Endothelial cell of umbilical vein (primary cell): ENCODE measurements at regions not wholly inside any gene's neighbourhood (a gene's known extent, or its start where the extent isn't known, plus 50 kb on each side); places are given as distances from the start of the nearest gene placed in this dataset.
"Not testable (repeated sequence)": the region's sequence is repeated elsewhere in the genome, so short reads cannot be mapped to it uniquely, and the experiment has no call there.

Experiments
- BruUV-seq: library from RNA; stranded (reverse); fragments of 400-500 nt; replicated peaks from 2 replicates; lab custom pipeline; 2021; lab: Mats Ljungman, UMichigan
- CTCF ChIA-PET: fragments of 300-600, 350-600 bp; sonication (Branson Sonifier 250); formaldehyde crosslinking; loops from one replicate; lab custom pipeline; 2021; ENCODE audit warnings: antibody characterized with exemption, inconsistent platforms; lab: Charles Lee
- POLR2A ChIA-PET: fragments of 300-600, 350-600 bp; sonication (Branson Sonifier 250); formaldehyde crosslinking; loops from one replicate; lab custom pipeline; 2021; ENCODE audit warnings: antibody characterized with exemption, inconsistent platforms; lab: Charles Lee
- DNase-seq: peaks from one replicate; pipeline ENCODE4 v3.0.0-alpha.2; 2011; ENCODE audit warnings: low read depth, low spot score
- FAIRE-seq: peaks from 2 replicates; lab custom pipeline; 2011; peaks lifted over from hg19 to GRCh38; lab: Jason Lieb, UNC
- H2AFZ ChIP-seq: 2 replicates; pipeline ENCODE4 v1.6.0; 2012; ENCODE audit warnings: low read depth, low read length, control low read depth, inconsistent platforms
- H3K27ac ChIP-seq: 2 replicates; pipeline ENCODE4 v1.5.1; 2011; ENCODE audit warnings: low read depth, mild to moderate bottlenecking, control low read depth, low read length, moderate library complexity; ENCODE audit not compliant: insufficient read depth
- H3K27me3 ChIP-seq, 2 experiments: 2 replicates each; pipeline versions ENCODE4 v1.6.0 to v1.6.1; 2011; ENCODE audit warnings: low read length in 2 of 2, mixed read lengths in 1 of 2; ENCODE audit not compliant: control insufficient read depth in 2 of 2, insufficient read depth in 2 of 2
- H3K36me3 ChIP-seq, 2 experiments: 2 replicates in 1 of 2; 3 replicates in 1 of 2; pipeline ENCODE4 v1.5.1; 2011; ENCODE audit warnings: low read length in 2 of 2, mild to moderate bottlenecking in 1 of 2, moderate library complexity in 1 of 2; ENCODE audit not compliant: control insufficient read depth in 2 of 2, insufficient read depth in 2 of 2; ENCODE audit errors: extremely low read depth in 1 of 2
- H3K4me1 ChIP-seq: 3 replicates; pipeline ENCODE4 v1.5.1; 2011; ENCODE audit warnings: mild to moderate bottlenecking, low read length; ENCODE audit not compliant: control insufficient read depth, insufficient read depth; ENCODE audit errors: extremely low read depth
- H3K4me2 ChIP-seq: 2 replicates; pipeline ENCODE4 v1.6.1; 2011; ENCODE audit warnings: low read length, control low read depth, mixed read lengths; ENCODE audit not compliant: insufficient read depth
- H3K4me3 ChIP-seq, 3 experiments: fragments of 200-600 bp in 1 of 3; sonication (generic), shearing (Covaris generic) in 1 of 3; replicated peaks in 1 of 3; 2 replicates each; pipeline ENCODE4 v1.5.1; 2011 to 2016; ENCODE audit warnings: control low read depth in 3 of 3, low read length in 3 of 3, mild to moderate bottlenecking in 2 of 3, inconsistent platforms in 1 of 3, low read depth in 1 of 3, moderate library complexity in 1 of 3; ENCODE audit not compliant: insufficient read depth in 1 of 3
- H3K79me2 ChIP-seq: 2 replicates; pipeline ENCODE4 v1.6.0; 2012; ENCODE audit warnings: low read length, inconsistent platforms; ENCODE audit not compliant: control insufficient read depth, insufficient read depth
- H3K9ac ChIP-seq: replicated peaks from 2 replicates; pipeline ENCODE3; 2011; ENCODE audit warnings: low read length, control low read depth; ENCODE audit not compliant: insufficient read depth; ENCODE audit errors: extremely low read depth
- H3K9me1 ChIP-seq: replicated peaks from 3 replicates; pipeline ENCODE4 v1.6.0; 2011; ENCODE audit warnings: mild to moderate bottlenecking, low read length; ENCODE audit not compliant: control insufficient read depth, insufficient read depth; ENCODE audit errors: extremely low read depth
- H3K9me3 ChIP-seq: replicated peaks from 2 replicates; pipeline ENCODE4 v1.5.1; 2012; ENCODE audit warnings: low read length, inconsistent platforms; ENCODE audit not compliant: control insufficient read depth, insufficient read depth
- H4K20me1 ChIP-seq: replicated peaks from 2 replicates; pipeline ENCODE3; 2011; ENCODE audit warnings: mild to moderate bottlenecking, low read length; ENCODE audit not compliant: control insufficient read depth, insufficient read depth; ENCODE audit errors: extremely low read depth
- EZH2 ChIP-seq: IDR thresholded peaks from 2 replicates; pipeline ENCODE4 v1.6.1; 2012; ENCODE audit warnings: borderline replicate concordance, low read depth, mild to moderate bottlenecking, moderate library complexity, low read length, inconsistent platforms; ENCODE audit not compliant: severe bottlenecking
- FOS ChIP-seq: IDR thresholded peaks from 2 replicates; pipeline ENCODE4 v1.6.1; 2011; ENCODE audit warnings: mild to moderate bottlenecking, low read length, moderate library complexity, borderline replicate concordance; ENCODE audit not compliant: insufficient read depth
- GATA2 ChIP-seq: IDR thresholded peaks from 2 replicates; pipeline ENCODE4 v1.7.0; 2011; ENCODE audit warnings: low read depth, mild to moderate bottlenecking, moderate library complexity, mixed read lengths, low read length; ENCODE audit not compliant: insufficient read length, insufficient read depth
- JUN ChIP-seq: IDR thresholded peaks from 2 replicates; pipeline ENCODE4 v1.6.1; 2011; ENCODE audit warnings: borderline replicate concordance, low read depth; ENCODE audit not compliant: insufficient read length, insufficient read depth
- MYC ChIP-seq: IDR thresholded peaks from one replicate; pipeline ENCODE4 v1.6.1; 2011; ENCODE audit warnings: mild to moderate bottlenecking, low read depth, low read length
- POLR2A ChIP-seq: IDR thresholded peaks from 2 replicates; pipeline ENCODE4 v1.6.1; 2012; ENCODE audit warnings: low read depth, mild to moderate bottlenecking, control low read depth, low read length
- POLR2AphosphoS5 ChIP-seq: IDR thresholded peaks from 2 replicates; pipeline ENCODE4 v1.6.1; 2012; ENCODE audit warnings: low read depth, mild to moderate bottlenecking, control low read depth, low read length, moderate library complexity; ENCODE audit not compliant: insufficient read depth
- dilution Hi-C: fragments of 300-500 bp; cut with MboI; formaldehyde crosslinking; loops from one replicate; pipeline ENCODE4 v1.15.0; 2019; ENCODE audit warnings: low sequenced_read_pairs; ENCODE audit not compliant: extremely low pct_ligation_motif_present
- intact Hi-C: fragments of 100-400 bp; cut with micrococcal nuclease; formaldehyde crosslinking; loops from one replicate; pipeline ENCODE4 v1.10.0; 2022
- TF ChIP-seq, protein P1 (sequence below), 2 donors: IDR thresholded peaks; 1 replicate in 1 of 2; 2 replicates in 1 of 2; pipeline ENCODE4 v1.5.1; 2011; ENCODE audit warnings: low read length in 2 of 2, mild to moderate bottlenecking in 2 of 2, moderate library complexity in 2 of 2, control low read depth in 1 of 2, inconsistent platforms in 1 of 2, low read depth in 1 of 2; ENCODE audit not compliant: insufficient read depth in 1 of 2; ENCODE audit errors: extremely low read depth in 1 of 2
- TF ChIP-seq, protein P2 (sequence below): IDR thresholded peaks from 2 replicates; pipeline ENCODE4 v1.6.1; 2011; ENCODE audit not compliant: insufficient read depth, insufficient read length

DNA sequence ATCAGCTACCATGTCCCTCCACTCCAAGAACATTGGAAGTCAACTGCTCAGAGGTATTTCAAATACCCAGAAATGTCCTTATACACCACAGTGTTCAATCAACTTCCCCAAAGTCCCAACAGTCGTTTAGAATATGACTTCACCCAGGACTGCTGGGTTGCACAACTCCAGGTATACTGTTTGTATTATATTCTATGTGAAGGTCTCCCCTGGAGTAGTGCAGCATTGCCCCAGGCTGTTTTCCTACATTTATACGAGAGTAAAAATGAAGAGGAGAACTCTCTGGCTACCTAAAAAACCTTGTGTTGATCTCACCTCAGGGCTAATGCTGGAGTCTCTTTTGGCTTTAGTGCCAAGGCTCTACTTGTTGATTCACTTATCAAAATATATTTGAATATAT is 183.6 kb upstream of the MAP3K1 start:
- H3K79me2 ChIP-seq = no peaks in the 10 kb centered on the region
- no peaks in the 10 kb centered on the region for H3K36me3 ChIP-seq
- DNase-seq (no peak), FAIRE-seq (no peak)
- no peaks in the 10 kb centered on the region for H3K9me3 ChIP-seq
- no peaks in the 10 kb centered on the region for H3K27me3 ChIP-seq
- no peak overlapping the region for H3K4me3 ChIP-seq
- intact Hi-C loops = no loop called here
- no peak overlapping the region for H3K9ac ChIP-seq
- no TSS peak for BruUV-seq
- H3K9me1 ChIP-seq = no peaks in the 10 kb centered on the region
- CTCF ChIA-PET = no interaction called here
- H3K4me2 ChIP-seq = no peak overlapping the region
- POLR2A ChIA-PET = no interaction called here
- H4K20me1 ChIP-seq = no peaks in the 10 kb centered on the region
- dilution Hi-C loops = no loop called here
- H3K27ac ChIP-seq = no peak overlapping the region
- TF ChIP-seq, protein P1, sequence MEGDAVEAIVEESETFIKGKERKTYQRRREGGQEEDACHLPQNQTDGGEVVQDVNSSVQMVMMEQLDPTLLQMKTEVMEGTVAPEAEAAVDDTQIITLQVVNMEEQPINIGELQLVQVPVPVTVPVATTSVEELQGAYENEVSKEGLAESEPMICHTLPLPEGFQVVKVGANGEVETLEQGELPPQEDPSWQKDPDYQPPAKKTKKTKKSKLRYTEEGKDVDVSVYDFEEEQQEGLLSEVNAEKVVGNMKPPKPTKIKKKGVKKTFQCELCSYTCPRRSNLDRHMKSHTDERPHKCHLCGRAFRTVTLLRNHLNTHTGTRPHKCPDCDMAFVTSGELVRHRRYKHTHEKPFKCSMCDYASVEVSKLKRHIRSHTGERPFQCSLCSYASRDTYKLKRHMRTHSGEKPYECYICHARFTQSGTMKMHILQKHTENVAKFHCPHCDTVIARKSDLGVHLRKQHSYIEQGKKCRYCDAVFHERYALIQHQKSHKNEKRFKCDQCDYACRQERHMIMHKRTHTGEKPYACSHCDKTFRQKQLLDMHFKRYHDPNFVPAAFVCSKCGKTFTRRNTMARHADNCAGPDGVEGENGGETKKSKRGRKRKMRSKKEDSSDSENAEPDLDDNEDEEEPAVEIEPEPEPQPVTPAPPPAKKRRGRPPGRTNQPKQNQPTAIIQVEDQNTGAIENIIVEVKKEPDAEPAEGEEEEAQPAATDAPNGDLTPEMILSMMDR (IDR thresholded peaks at IDR 0.05; ENCODE audit: extremely low read depth in 1 of 2, insufficient read depth in 1 of 2, low read depth in 1 of 2, low read length in 2 of 2) = no peak
- TF ChIP-seq MYC (no peak), GATA2 (no peak), POLR2AphosphoS5 (no peak), FOS (no peak), POLR2A (no peak), EZH2 (no peak), JUN (no peak)
- TF ChIP-seq, protein P2, sequence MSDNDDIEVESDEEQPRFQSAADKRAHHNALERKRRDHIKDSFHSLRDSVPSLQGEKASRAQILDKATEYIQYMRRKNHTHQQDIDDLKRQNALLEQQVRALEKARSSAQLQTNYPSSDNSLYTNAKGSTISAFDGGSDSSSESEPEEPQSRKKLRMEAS = no peak
- H2AFZ ChIP-seq = no peak overlapping the region
- H3K4me1 ChIP-seq = peaks cover 4% of the 10 kb centered on the region

DNA sequence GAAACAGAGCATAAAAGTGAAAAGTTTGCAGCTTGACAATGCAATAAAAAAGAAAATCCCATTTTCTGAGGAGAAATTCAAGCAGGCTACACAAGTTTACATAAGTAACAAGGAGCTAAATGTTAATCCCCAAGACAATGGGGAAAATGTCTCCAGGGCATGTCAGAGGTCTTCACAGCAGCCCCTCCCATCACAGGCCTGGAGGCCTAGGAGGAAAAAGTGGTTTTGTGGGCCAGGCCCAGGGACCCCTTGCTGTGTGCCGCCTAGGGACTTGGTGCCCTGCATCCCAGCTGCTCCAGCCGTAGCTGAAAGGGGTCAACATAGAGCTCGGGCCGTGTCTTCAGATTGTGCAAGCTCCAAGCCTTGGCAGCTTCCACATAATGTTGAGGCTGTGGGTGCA is 186.7 kb upstream of the MAP3K1 start:
- H3K9me1 ChIP-seq, H3K27ac ChIP-seq, POLR2A ChIA-PET, BruUV-seq, FAIRE-seq, H4K20me1 ChIP-seq, dilution Hi-C loops, H3K4me3 ChIP-seq, H2AFZ ChIP-seq, H3K4me1 ChIP-seq, H3K9me3 ChIP-seq, CTCF ChIA-PET, intact Hi-C loops, H3K9ac ChIP-seq, H3K36me3 ChIP-seq, H3K79me2 ChIP-seq, H3K27me3 ChIP-seq, DNase-seq, H3K4me2 ChIP-seq: not testable (repeated sequence)
